ENCODE measurements at regions not wholly inside any gene's neighbourhood (a gene's known extent, or its start where the extent isn't known, plus 50 kb on each side); places are given as distances from the start of the nearest gene placed in this dataset.

DNA sequence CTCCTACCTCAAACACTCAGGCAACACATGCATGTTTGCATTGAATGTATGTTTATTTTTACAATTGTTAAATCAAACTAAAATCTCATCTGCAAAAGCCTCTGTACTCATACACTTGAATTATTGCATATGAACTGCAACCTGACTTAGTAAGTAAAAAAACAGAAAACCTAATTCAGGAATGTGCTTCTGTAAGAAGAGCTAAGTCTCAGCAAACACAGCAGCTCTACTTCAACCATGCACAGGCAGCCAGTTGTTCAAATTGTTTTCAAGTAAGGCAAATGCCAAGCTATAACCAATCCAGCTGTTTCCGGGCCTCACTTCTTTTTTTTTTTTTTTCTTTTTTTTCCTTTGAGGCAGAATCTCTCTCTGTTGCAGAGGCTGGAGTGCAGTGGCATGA is 93.5 kb upstream of the MALRD1 start:
- H3K79me2 ChIP-seq (ENCODE audit: insufficient read depth, low read length), result no peaks in the 10 kb centered on the region
- TF ChIP-seq EZH2 (IDR thresholded peaks at IDR 0.05; ENCODE audit: borderline replicate concordance, low read length), result no peak
- TF ChIP-seq, protein P1, sequence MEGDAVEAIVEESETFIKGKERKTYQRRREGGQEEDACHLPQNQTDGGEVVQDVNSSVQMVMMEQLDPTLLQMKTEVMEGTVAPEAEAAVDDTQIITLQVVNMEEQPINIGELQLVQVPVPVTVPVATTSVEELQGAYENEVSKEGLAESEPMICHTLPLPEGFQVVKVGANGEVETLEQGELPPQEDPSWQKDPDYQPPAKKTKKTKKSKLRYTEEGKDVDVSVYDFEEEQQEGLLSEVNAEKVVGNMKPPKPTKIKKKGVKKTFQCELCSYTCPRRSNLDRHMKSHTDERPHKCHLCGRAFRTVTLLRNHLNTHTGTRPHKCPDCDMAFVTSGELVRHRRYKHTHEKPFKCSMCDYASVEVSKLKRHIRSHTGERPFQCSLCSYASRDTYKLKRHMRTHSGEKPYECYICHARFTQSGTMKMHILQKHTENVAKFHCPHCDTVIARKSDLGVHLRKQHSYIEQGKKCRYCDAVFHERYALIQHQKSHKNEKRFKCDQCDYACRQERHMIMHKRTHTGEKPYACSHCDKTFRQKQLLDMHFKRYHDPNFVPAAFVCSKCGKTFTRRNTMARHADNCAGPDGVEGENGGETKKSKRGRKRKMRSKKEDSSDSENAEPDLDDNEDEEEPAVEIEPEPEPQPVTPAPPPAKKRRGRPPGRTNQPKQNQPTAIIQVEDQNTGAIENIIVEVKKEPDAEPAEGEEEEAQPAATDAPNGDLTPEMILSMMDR (IDR thresholded peaks at IDR 0.05; ENCODE audit: low read length), result no peak
- no peak overlapping the region for H2AFZ ChIP-seq (ENCODE audit: low read length)
- H4K20me1 ChIP-seq (ENCODE audit: insufficient read depth, low read length), result no peaks in the 10 kb centered on the region
- no peak overlapping the region for H3K4me3 ChIP-seq (ENCODE audit: low read depth, low read length, poor library complexity, severe bottlenecking)
- no peaks in the 10 kb centered on the region for H3K4me1 ChIP-seq (ENCODE audit: insufficient read depth, low read length, severe bottlenecking)
- H3K36me3 ChIP-seq (ENCODE audit: insufficient read depth, low read length), result no peaks in the 10 kb centered on the region
- no peak overlapping the region for H3K4me2 ChIP-seq (ENCODE audit: low read length)
- no peaks in the 10 kb centered on the region for H3F3A ChIP-seq (ENCODE audit: insufficient read depth, low read length)
- no peak overlapping the region for H3K9ac ChIP-seq (ENCODE audit: low read length)
- H3K27ac ChIP-seq (ENCODE audit: low read depth, low read length, poor library complexity, severe bottlenecking), result no peak overlapping the region
- no peaks in the 10 kb centered on the region for H3K9me2 ChIP-seq (ENCODE audit: low read depth, low read length)
- H3K9me3 ChIP-seq (ENCODE audit: low read length), result no peaks in the 10 kb centered on the region
- no peaks in the 10 kb centered on the region for H3K27me3 ChIP-seq (ENCODE audit: insufficient read depth, low read length)

DNA sequence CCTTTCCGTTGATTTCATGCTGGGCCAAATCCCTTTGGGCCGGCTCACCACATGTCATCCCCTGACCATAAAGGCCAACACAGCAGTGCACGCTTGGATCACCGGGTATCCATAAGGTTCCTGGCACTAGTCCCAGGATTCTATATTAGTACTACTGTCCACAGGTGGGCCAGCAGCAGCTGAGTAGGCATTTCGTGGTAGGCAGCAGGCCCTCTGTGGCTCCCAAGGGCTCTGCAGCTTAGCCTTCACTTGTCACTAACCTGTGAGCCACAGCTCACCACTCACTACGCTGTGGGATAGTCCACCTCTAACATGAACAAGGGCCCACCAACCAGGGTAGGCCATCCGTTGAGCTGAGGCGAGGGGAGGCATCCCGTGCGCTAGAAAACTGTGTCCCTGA is 89.2 kb upstream of the MALRD1 start:
- Histone ChIP-seq H3F3A (ENCODE audit: insufficient read depth, low read length) (no peaks in the 10 kb centered on the region), H3K4me1 (ENCODE audit: insufficient read depth, low read length, severe bottlenecking) (no peaks in the 10 kb centered on the region), H3K27me3 (ENCODE audit: insufficient read depth, low read length) (no peaks in the 10 kb centered on the region), H4K20me1 (ENCODE audit: insufficient read depth, low read length) (no peaks in the 10 kb centered on the region), H3K4me3 (ENCODE audit: low read depth, low read length, poor library complexity, severe bottlenecking) (no peak overlapping the region), H2AFZ (ENCODE audit: low read length) (no peak overlapping the region), H3K9me2 (ENCODE audit: low read depth, low read length) (no peaks in the 10 kb centered on the region), H3K27ac (ENCODE audit: low read depth, low read length, poor library complexity, severe bottlenecking) (no peak overlapping the region), H3K4me2 (ENCODE audit: low read length) (no peak overlapping the region), H3K36me3 (ENCODE audit: insufficient read depth, low read length) (no peaks in the 10 kb centered on the region), H3K9ac (ENCODE audit: low read length) (no peak overlapping the region), H3K9me3 (ENCODE audit: low read length) (no peaks in the 10 kb centered on the region), H3K79me2 (ENCODE audit: insufficient read depth, low read length) (no peaks in the 10 kb centered on the region)
- TF ChIP-seq, protein P1 (IDR thresholded peaks at IDR 0.05; ENCODE audit: low read length), result no peak
- TF ChIP-seq EZH2 (IDR thresholded peaks at IDR 0.05; ENCODE audit: borderline replicate concordance, low read length), result no peak

DNA sequence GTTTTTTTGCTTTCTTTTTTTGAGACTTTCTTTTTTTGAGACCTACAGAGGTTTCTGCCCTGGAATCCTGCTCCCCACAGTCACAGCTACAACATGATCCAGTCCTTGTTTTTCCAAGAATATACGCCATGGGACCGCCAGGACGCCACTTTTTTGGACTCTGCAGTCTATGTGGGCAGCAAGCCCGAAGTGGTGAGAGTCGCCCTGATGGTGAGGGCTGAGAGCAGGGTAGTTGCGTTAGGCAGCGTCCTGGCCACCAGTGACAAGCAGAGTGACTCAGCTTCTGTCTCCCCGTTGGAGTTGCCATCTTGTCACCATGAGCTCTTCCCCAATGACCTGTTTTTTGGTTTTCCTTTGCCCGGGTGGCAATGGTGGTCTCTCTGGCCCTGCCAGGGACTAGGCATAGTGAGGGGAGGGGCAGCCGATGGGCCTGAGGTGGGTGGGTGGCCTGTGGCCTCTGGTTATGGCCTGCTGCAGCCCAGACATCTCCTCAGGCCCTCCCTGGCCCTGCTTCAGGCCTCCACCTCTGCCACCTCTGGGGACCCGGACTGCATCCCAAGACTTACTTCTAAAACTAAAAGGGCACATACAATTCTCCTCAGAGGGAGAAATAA is 88.0 kb upstream of the MALRD1 start:
- no peaks in the 10 kb centered on the region for H3K4me1 ChIP-seq (ENCODE audit: insufficient read depth, low read length, severe bottlenecking)
- H3K4me3 ChIP-seq (ENCODE audit: low read depth, low read length, poor library complexity, severe bottlenecking), result no peak overlapping the region
- no peak for TF ChIP-seq EZH2 (IDR thresholded peaks at IDR 0.05; ENCODE audit: borderline replicate concordance, low read length)
- TF ChIP-seq, protein P1 (IDR thresholded peaks at IDR 0.05; ENCODE audit: low read length), result no peak
- H3K79me2 ChIP-seq (ENCODE audit: insufficient read depth, low read length), result no peaks in the 10 kb centered on the region
- no peak overlapping the region for H3K9ac ChIP-seq (ENCODE audit: low read length)
- no peak overlapping the region for H2AFZ ChIP-seq (ENCODE audit: low read length)
- no peaks in the 10 kb centered on the region for H3F3A ChIP-seq (ENCODE audit: insufficient read depth, low read length)
- H3K4me2 ChIP-seq (ENCODE audit: low read length), result no peak overlapping the region
- no peaks in the 10 kb centered on the region for H3K27me3 ChIP-seq (ENCODE audit: insufficient read depth, low read length)
- H3K9me2 ChIP-seq (ENCODE audit: low read depth, low read length), result no peaks in the 10 kb centered on the region
- H3K9me3 ChIP-seq (ENCODE audit: low read length), result no peaks in the 10 kb centered on the region
- no peaks in the 10 kb centered on the region for H4K20me1 ChIP-seq (ENCODE audit: insufficient read depth, low read length)
- H3K27ac ChIP-seq (ENCODE audit: low read depth, low read length, poor library complexity, severe bottlenecking), result no peak overlapping the region
- no peaks in the 10 kb centered on the region for H3K36me3 ChIP-seq (ENCODE audit: insufficient read depth, low read length)
